Left lobe of liver (tissue), 2 donors: ENCODE measurements at regions not wholly inside any gene's neighbourhood (a gene's known extent, or its start where the extent isn't known, plus 50 kb on each side); places are given as distances from the start of the nearest gene placed in this dataset.
"Not testable (repeated sequence)": the region's sequence is repeated elsewhere in the genome, so short reads cannot be mapped to it uniquely, and the experiment has no call there.

ENCODE experiments used
- ATAC-seq: fragments of 200-7000 bp; cut with Tn5 transposase; one replicate; pipeline ENCODE4 v1.9.1; 2020; ENCODE audit warnings: mild to moderate bottlenecking, moderate library complexity
- DNase-seq: peaks from one replicate; pipeline ENCODE4 v3.0.0-alpha.2; 2020; ENCODE audit warnings: low spot score
- donor health status: DM: no; HTN: no; CAD: no; lungs with moderate emphysema.
- donor health status: DM: no; HTN: yes; CAD: no.

GRCh38 chr11:13168271-13168670 lies 109.3 kb upstream of the BMAL1 start:
- no peak for ATAC-seq
- no peak for DNase-seq

GRCh38 chr11:13169709-13170108 lies 107.9 kb upstream of the BMAL1 start:
- ATAC-seq, result no peak

GRCh38 chr11:13174090-13174489 lies 103.5 kb upstream of the BMAL1 start:
- DNase-seq (no peak), ATAC-seq (no peak)

More at GRCh38 chr11:13169709-13170108, 107.9 kb upstream of the BMAL1 start:
- DNase-seq, result no peak

DNA sequence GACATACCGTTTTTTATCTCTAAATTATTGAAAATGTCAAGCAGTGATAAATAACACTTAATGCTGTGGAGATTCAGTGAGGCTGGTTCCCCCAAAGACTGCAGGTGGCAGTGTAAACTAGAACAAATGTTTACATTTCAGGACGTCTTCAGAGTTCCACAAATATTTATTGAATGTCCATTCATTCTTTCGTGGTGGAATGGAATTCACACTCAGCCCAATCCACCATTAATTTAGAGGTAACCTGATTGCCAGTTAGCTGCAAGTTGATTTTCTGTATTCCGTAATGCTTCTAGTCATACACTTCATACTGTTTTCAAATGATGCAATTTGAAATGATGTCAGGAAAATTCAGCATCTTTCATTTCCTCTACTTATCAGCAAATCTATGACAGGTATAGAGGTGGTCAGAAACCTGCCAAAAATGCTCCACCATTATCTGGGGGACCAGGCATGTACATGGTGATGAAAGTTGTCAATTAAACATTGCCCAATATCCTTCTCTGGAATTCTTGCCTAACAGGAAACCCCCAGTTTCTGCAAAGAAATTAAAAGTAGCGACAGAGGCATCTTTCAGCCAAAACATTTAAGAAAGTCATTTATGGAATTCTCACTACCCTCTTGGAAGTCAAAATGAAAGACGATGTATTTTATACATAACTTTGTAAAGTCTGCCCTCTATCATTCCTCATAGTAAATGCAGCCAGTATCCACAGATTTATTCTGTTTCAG lies 94.3 kb upstream of the BMAL1 start:
- no peak for DNase-seq
- ATAC-seq, result peak; percentile 76

GRCh38 chr11:13183826-13184196 lies 93.8 kb upstream of the BMAL1 start:
- no peak for DNase-seq
- ATAC-seq, result no peak

DNA sequence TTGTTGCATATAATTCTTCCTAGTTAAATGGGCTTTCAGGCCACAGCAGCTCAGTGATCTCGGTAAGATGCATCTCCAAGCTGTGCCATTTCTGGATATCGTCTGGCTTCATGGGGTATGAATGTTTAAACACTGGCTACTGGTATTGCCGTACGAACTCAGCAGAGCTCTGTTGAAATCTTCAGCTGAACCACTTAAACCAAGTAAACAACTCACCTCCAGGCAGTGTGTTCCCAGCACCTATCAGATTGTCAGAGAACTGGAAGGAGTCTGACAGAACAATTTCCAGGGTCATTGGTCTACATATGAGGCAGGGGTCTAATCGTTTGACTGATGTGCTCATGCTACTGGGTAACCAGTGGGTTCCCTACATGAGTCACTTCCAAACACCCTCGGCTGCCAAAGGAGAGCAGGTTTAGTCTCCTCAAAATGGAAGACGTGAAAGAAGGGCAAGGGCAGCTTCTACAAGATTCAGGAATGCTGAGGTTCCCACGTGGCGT lies 93.2 kb upstream of the BMAL1 start:
- DNase-seq (no peak), ATAC-seq (no peak)

DNA sequence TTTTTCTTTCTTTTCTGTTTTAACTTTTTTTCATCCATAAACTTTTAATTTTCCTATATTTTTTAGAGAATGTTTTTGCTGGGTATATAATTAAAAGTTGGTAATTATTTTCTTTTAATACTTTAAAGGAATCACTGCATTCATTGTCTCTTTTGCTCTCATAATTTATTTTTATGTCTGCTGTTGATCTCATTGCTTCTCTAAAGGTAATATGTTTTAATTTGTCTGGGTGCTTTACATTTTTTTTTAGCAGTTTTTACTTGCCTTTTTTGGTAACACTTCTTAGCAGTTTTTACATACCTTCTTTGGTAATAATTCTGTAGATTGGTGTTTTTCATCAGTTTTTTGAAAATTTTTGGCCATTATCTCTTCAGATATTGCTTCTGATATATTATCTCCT lies 89.4 kb upstream of the BMAL1 start:
- no peak for DNase-seq
- no peak for ATAC-seq

- ATAC-seq (no peak), DNase-seq (no peak)
These were observed 87.8 kb upstream of the BMAL1 start for GRCh38 chr11:13189561-13190426.

GRCh38 chr11:13193613-13194012 lies 84.0 kb upstream of the BMAL1 start:
- no peak for DNase-seq
- peak; percentile 71 for ATAC-seq

GRCh38 chr11:13197374-13197773 lies 80.2 kb upstream of the BMAL1 start:
- DNase-seq, ATAC-seq: not testable (repeated sequence)

- ATAC-seq (no peak), DNase-seq (no peak)
These were observed 72.1 kb upstream of the BMAL1 start for GRCh38 chr11:13205486-13205885.

- ATAC-seq (no peak), DNase-seq (no peak)
These were observed 71.4 kb upstream of the BMAL1 start for GRCh38 chr11:13206086-13206640.

DNA sequence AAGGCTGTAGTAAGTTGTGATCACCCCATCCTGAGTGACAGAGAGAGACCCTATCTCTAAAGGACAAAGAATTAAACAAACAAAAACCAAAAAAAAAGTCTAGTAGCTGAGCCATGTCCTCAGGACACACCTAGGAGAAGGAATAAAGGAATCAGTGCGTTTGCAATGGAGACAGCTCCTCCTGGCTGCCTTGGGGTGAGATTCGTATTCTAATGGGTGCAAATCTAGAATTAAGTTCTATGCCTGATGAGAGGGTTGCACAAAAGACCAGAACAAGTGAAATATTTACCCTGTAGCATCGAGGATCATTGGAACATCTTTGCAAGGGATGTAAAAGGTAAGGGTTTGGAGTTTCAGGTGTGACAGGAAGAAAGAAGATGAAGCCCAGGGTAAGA lies 70.3 kb upstream of the BMAL1 start:
- ATAC-seq, result no peak
- no peak for DNase-seq

DNA sequence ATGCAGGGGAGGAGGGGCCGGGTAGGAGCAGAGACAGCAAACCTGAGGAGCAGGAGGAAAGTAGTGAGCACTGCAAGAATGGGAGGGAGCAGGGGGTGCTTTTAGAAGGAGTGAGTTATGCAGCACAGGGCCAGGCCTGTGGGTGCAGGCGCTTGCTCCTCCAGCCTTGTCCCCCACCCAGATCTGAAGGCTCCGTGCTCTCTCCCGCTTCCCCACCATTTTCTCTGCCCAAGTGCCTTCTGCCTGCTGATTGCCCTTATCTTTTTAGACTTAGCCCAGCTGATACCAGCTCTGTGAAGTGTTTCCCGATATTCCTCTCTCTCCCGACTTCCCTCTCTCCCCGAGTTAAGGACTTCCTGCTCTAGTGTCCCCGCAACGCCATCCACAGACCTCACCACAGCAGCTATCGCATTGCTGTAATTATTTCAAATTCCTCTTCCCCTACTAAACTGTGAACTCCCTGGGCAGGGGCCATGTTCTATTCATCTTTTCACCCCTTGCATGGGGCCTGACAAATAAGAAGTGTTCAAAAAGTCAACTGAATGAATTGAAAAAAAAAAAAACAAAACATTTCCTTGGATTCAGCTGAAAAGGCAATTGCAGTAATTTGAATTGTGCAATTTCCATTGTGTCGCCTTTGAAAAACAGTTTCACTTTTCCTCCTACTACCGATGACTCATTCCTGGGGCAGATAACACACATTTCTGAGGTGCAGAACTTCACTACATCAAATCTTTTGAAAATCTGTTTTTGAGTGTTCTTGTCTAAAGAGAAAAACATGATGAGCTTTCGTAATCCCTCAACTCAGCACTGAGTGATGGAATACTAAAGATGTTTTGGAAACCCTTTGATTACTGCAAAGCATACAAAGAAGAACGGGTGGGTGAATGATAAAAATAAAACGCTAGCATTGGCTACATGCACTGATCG lies 69.7 kb upstream of the BMAL1 start:
- peak; percentile 69 for ATAC-seq
- DNase-seq, result no peak

DNA sequence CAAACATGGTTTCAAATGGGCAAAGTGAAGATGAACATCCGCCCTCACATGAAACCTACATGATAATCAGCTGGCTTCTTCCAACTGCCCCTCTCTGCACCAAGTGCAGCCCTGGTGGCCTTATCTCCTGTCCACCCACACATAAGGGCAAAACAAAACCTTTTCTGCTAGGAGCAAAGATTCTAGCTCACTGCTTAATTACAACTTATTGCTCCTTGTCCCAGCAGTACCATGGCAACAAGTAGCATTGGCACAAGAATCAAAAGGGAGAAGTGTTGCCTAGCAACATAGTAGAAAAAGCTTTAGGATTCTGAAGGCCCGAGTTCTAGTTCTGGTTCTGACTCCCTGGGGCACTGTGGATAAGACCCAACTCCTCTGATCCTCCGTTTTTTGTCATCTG lies 68.7 kb upstream of the BMAL1 start:
- no peak for ATAC-seq
- DNase-seq, result no peak

- no peak for ATAC-seq
- DNase-seq, result no peak
These were observed 68.2 kb upstream of the BMAL1 start for GRCh38 chr11:13209379-13209778.

GRCh38 chr11:13210424-13210823 lies 67.2 kb upstream of the BMAL1 start:
- DNase-seq (peak; percentile 65), ATAC-seq (peak; percentile 88)

DNA sequence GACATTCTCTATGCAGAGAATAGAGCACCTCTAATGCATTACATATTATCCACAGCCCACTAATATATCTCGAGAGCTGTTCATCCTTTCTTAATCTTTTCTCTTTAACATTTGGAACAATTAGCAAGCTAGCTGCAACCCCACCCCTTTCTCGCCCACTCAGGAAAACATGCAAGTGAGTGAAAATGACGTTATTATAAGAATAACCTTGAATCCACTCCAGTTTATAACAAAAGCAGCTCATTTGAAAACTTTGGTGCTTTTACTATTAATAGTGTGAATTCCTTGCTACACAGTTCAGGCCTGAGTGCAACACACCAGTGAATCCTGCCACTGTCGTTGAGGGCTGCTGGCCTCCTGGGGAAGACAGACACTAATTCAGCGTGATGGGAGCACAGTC lies 63.3 kb upstream of the BMAL1 start:
- ATAC-seq (no peak), DNase-seq (no peak)

DNA sequence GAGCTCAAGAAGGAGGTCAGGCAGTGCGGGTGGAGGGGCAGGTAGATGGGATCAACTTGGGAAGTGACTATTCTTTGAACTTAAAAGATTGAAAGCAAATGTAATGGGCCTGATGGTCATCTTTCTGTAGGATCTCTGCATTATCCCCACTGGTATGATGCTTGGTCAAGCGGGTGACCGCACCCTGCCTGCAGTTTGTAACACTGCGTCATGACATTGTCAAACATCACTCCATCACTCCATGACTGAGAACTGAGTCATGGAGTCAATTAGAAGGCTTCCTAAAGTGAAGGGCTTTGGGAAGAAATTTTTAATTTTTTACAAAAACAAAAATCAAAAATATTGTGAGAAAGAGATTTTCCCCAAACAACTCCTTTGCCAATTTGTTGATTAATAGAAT lies 62.4 kb upstream of the BMAL1 start:
- ATAC-seq (no peak), DNase-seq (no peak)

GRCh38 chr11:13216019-13216710 lies 61.4 kb upstream of the BMAL1 start:
- ATAC-seq (no peak), DNase-seq (no peak)
